Osteoblast (primary cell): ENCODE measurements at regions not wholly inside any gene's neighbourhood (a gene's known extent, or its start where the extent isn't known, plus 50 kb on each side); places are given as distances from the start of the nearest gene placed in this dataset.

ENCODE experiments used
- DNase-seq: peaks from one replicate; pipeline ENCODE4 v3.0.0; 2011; ENCODE audit warnings: low spot score, mixed read lengths; ENCODE audit not compliant: insufficient read length; ENCODE audit errors: missing footprints
- H2AFZ ChIP-seq: 2 replicates; pipeline ENCODE4 v1.6.0; 2011; ENCODE audit warnings: mild to moderate bottlenecking, low read length
- H3K27ac ChIP-seq: 2 replicates; pipeline ENCODE4 v1.5.1; 2011; ENCODE audit warnings: mild to moderate bottlenecking, low read depth, low read length, moderate library complexity
- H3K27me3 ChIP-seq: 2 replicates; pipeline ENCODE4 v1.6.0; 2012; ENCODE audit warnings: mild to moderate bottlenecking, control low read depth, inconsistent platforms, low read length, moderate library complexity; ENCODE audit not compliant: insufficient read depth
- H3K36me3 ChIP-seq: 2 replicates; pipeline ENCODE4 v1.5.1; 2011; ENCODE audit warnings: mild to moderate bottlenecking, low read length, control low read depth, moderate library complexity; ENCODE audit not compliant: insufficient read depth
- H3K4me1 ChIP-seq: 2 replicates; pipeline ENCODE4 v1.5.1; 2011; ENCODE audit warnings: mild to moderate bottlenecking, low read length, control low read depth, moderate library complexity; ENCODE audit not compliant: insufficient read depth
- H3K4me2 ChIP-seq: 2 replicates; pipeline ENCODE4 v1.6.0; 2011; ENCODE audit warnings: mild to moderate bottlenecking, low read length; ENCODE audit not compliant: insufficient read depth
- H3K4me3 ChIP-seq: fragments of 200-600 bp; sonication (generic); 3 replicates; pipeline ENCODE4 v1.5.1; 2012; ENCODE audit warnings: mild to moderate bottlenecking, low read length, inconsistent platforms; ENCODE audit not compliant: insufficient read depth
- H3K79me2 ChIP-seq: 2 replicates; pipeline ENCODE4 v1.6.0; 2012; ENCODE audit warnings: mild to moderate bottlenecking, low read length, control low read depth, inconsistent platforms; ENCODE audit not compliant: insufficient read depth
- H3K9me3 ChIP-seq: 2 replicates; pipeline ENCODE4 v1.5.1; 2011; ENCODE audit warnings: low read depth, low read length, control low read depth
- H4K20me1 ChIP-seq: 2 replicates; pipeline ENCODE4 v1.6.0; 2012; ENCODE audit warnings: mild to moderate bottlenecking, low read length, control low read depth; ENCODE audit not compliant: insufficient read depth
- CTCF ChIP-seq: IDR thresholded peaks from 2 replicates; pipeline ENCODE4 v1.5.1; 2011; ENCODE audit warnings: mild to moderate bottlenecking, low read depth, low read length, moderate library complexity; ENCODE audit errors: extremely low read depth

- H3K27ac ChIP-seq: no peak overlapping the region
- no peaks in the 10 kb centered on the region for H3K4me1 ChIP-seq
- no peak for DNase-seq
- no peak for TF ChIP-seq CTCF
- no peaks in the 10 kb centered on the region for H3K36me3 ChIP-seq
- no peaks in the 10 kb centered on the region for H4K20me1 ChIP-seq
- no peak overlapping the region for H3K4me3 ChIP-seq
- no peaks in the 10 kb centered on the region for H3K9me3 ChIP-seq
- no peaks in the 10 kb centered on the region for H3K27me3 ChIP-seq
- H2AFZ ChIP-seq: no peak overlapping the region
- H3K4me2 ChIP-seq: no peak overlapping the region
- H3K79me2 ChIP-seq: no peaks in the 10 kb centered on the region
These were observed 524.8 kb upstream of the DSEL start for GRCh38 chr18:68041327-68041726.

- Histone ChIP-seq H3K4me2 (no peak overlapping the region), H3K4me3 (no peak overlapping the region), H3K27ac (no peak overlapping the region), H3K79me2 (no peaks in the 10 kb centered on the region), H4K20me1 (no peaks in the 10 kb centered on the region), H3K9me3 (no peaks in the 10 kb centered on the region), H3K4me1 (no peaks in the 10 kb centered on the region), H3K36me3 (no peaks in the 10 kb centered on the region), H3K27me3 (no peaks in the 10 kb centered on the region), H2AFZ (no peak overlapping the region)
- DNase-seq: no peak
- no peak for TF ChIP-seq CTCF
These were observed 523.7 kb upstream of the DSEL start for GRCh38 chr18:68040198-68040597.

- Histone ChIP-seq H3K9me3 (no peaks in the 10 kb centered on the region), H4K20me1 (no peaks in the 10 kb centered on the region), H3K79me2 (no peaks in the 10 kb centered on the region), H3K4me1 (no peaks in the 10 kb centered on the region), H2AFZ (no peak overlapping the region), H3K4me2 (no peak overlapping the region), H3K27me3 (no peaks in the 10 kb centered on the region), H3K4me3 (no peak overlapping the region), H3K36me3 (no peaks in the 10 kb centered on the region), H3K27ac (no peak overlapping the region)
- no peak for DNase-seq
- TF ChIP-seq CTCF: no peak
These were observed 519.4 kb upstream of the DSEL start for GRCh38 chr18:68035774-68036522.

DNA sequence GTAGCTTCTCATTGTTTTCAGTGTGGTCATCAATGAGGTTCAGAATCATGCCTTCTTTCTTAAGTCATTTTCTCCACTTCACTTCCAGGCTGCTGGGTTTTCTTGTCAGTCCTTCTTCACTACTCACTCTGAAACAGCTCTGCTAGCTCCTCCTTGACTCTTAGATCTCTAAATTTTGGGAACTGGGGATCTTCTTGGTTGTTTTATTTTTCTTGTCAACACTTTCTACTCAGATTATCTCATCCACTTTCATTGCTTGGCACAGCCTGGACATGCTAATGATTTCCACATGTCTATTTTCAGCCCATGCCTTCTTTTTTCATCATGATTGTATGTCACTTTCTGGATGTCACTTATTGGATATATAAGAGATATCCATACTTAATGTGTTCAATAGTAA lies 517.8 kb upstream of the DSEL start:
- Histone ChIP-seq H3K36me3 (no peaks in the 10 kb centered on the region), H3K4me3 (no peak overlapping the region), H3K79me2 (no peaks in the 10 kb centered on the region), H3K27ac (no peak overlapping the region), H3K9me3 (no peaks in the 10 kb centered on the region), H3K4me2 (no peak overlapping the region), H4K20me1 (no peaks in the 10 kb centered on the region), H2AFZ (peak overlapping the region; percentile 13), H3K4me1 (no peaks in the 10 kb centered on the region), H3K27me3 (no peaks in the 10 kb centered on the region)
- no peak for DNase-seq
- TF ChIP-seq CTCF: no peak
